CD4-positive, CD25-positive, alpha-beta regulatory T cell (primary cell): ENCODE measurements at regions not wholly inside any gene's neighbourhood (a gene's known extent, or its start where the extent isn't known, plus 50 kb on each side); places are given as distances from the start of the nearest gene placed in this dataset.
A peak's percentile ranks its signal among the peaks of the same experiment; 100 is the strongest.

Experiments used
- ATAC-seq, 2 donors: fragments of 150-1000 bp; cut with Tn5 transposase; one replicate each; pipeline ENCODE4 v1.10.0; 2021; ENCODE audit warnings: low read depth in 2 of 2, moderate number of reproducible peaks in 2 of 2, moderate library complexity in 1 of 2
- DNase-seq, 3 donors: peaks; one replicate each; pipeline versions ENCODE4 v3.0.0 to v3.0.0-alpha.2; 2012 to 2022; ENCODE audit warnings: mixed read lengths in 1 of 3
- H3K27ac ChIP-seq: one replicate; pipeline ENCODE4 v1.7.0; 2013; ENCODE audit warnings: mild to moderate bottlenecking, low read length; ENCODE audit not compliant: insufficient read depth, poor library complexity, severe bottlenecking
- H3K27me3 ChIP-seq: one replicate; pipeline ENCODE4 v1.7.0; 2013; ENCODE audit warnings: low read length; ENCODE audit not compliant: control insufficient read depth, insufficient read depth
- H3K36me3 ChIP-seq: one replicate; pipeline ENCODE4 v1.7.0; 2013; ENCODE audit warnings: mild to moderate bottlenecking, low read length, moderate library complexity; ENCODE audit not compliant: control insufficient read depth, insufficient read depth
- H3K4me1 ChIP-seq: 2 replicates; pipeline ENCODE4 v1.7.0; 2013; ENCODE audit warnings: mild to moderate bottlenecking, low read length; ENCODE audit not compliant: insufficient read depth, control insufficient read depth, poor library complexity, severe bottlenecking
- H3K4me3 ChIP-seq: one replicate; pipeline ENCODE4 v1.7.0; 2013; ENCODE audit warnings: low read depth, mild to moderate bottlenecking, low read length, moderate library complexity
- H3K9me3 ChIP-seq, 2 experiments: 1 replicate in 1 of 2; 2 replicates in 1 of 2; pipeline ENCODE4 v1.7.0; 2013; ENCODE audit warnings: low read length in 2 of 2, mild to moderate bottlenecking in 1 of 2, moderate library complexity in 1 of 2; ENCODE audit not compliant: control insufficient read depth in 2 of 2
- H3K27ac Mint-ChIP-seq, 3 donors: one replicate each; pipeline ENCODE4 v1.8.0; 2020 to 2022; ENCODE audit warnings: mild to moderate bottlenecking in 3 of 3, mixed read lengths in 3 of 3, moderate library complexity in 2 of 3
- H3K27me3 Mint-ChIP-seq: one replicate; pipeline ENCODE4 v1.8.0; 2022; ENCODE audit warnings: mild to moderate bottlenecking, mixed read lengths
- H3K36me3 Mint-ChIP-seq: one replicate; pipeline ENCODE4 v1.8.0; 2020; ENCODE audit warnings: mixed read lengths
- H3K4me1 Mint-ChIP-seq, 4 donors: one replicate each; pipeline ENCODE4 v1.8.0; 2020 to 2022; ENCODE audit warnings: mixed read lengths in 4 of 4, mild to moderate bottlenecking in 1 of 4
- H3K4me3 Mint-ChIP-seq, 4 donors: one replicate each; pipeline ENCODE4 v1.8.0; 2020 to 2022; ENCODE audit warnings: mild to moderate bottlenecking in 4 of 4, mixed read lengths in 4 of 4, moderate library complexity in 3 of 4
- H3K9me3 Mint-ChIP-seq, 7 donors: one replicate each; pipeline ENCODE4 v1.8.0; 2020 to 2022; ENCODE audit warnings: mixed read lengths in 7 of 7, mild to moderate bottlenecking in 3 of 7, moderate library complexity in 2 of 7

DNA sequence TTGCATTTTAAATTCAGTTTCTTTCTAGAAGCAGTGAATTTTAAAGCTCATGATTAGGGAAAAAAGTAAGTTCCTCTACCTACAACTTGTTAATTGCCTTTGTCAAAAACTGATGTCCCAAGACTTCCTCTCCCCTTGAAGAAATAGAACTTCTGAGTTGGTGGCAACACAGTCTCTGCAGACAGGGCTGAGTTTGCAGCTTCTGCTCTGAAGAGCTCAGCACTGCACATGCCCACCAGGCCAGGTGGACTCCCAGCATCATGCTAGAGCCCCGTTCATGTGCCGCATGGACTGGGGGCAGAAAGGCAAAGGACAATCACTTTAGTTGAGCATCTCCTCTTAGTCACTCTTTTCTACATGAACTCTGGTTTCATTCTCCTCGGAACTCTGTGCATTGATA is 620.1 kb downstream of the VRK1 start:
- H3K4me1 Mint-ChIP-seq: peaks cover 0 to 2% (median 0%) of the 10 kb centered on the region in 4 donors
- DNase-seq (no peak), ATAC-seq (no peak)
- H3K36me3 ChIP-seq: no peaks in the 10 kb centered on the region
- peaks cover 9% of the 10 kb centered on the region for H3K27me3 Mint-ChIP-seq
- peaks cover 13% of the 10 kb centered on the region for H3K27me3 ChIP-seq
- H3K4me1 ChIP-seq: peaks cover 8% of the 10 kb centered on the region
- H3K4me3 ChIP-seq: no peak overlapping the region
- no peak overlapping the region for H3K27ac ChIP-seq
- H3K27ac Mint-ChIP-seq: no peak overlapping the region
- no peaks in the 10 kb centered on the region for H3K9me3 Mint-ChIP-seq
- no peak overlapping the region for H3K4me3 Mint-ChIP-seq
- H3K9me3 ChIP-seq: no peaks in the 10 kb centered on the region
- no peaks in the 10 kb centered on the region for H3K36me3 Mint-ChIP-seq

DNA sequence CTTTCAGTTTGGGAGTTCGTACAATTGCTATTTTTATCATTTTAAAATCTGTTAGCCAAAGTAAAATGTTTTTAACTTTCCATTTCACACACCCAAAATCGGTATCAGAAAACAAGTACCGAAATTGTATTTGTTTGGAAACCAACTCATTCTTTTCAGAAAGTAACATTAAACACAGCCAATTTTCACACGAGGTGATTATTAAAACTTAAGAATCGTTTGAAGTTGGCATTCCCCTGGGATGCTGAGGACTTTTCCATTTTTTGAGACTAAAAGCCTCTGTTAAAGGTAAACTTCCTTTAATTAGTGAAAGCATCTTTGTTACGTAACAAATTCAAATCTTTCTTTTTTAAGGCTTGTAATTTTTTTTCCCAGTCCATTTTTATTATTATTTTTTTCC is 623.0 kb downstream of the VRK1 start:
- Mint-ChIP-seq H3K4me1 (peaks cover 0 to 2% (median 0%) of the 10 kb centered on the region in 4 donors), H3K9me3 (peaks cover 0 to 1% (median 0%) of the 10 kb centered on the region in 7 donors), H3K4me3 (no peak overlapping the region), H3K27ac (no peak overlapping the region), H3K27me3 (peaks cover 9% of the 10 kb centered on the region), H3K36me3 (no peaks in the 10 kb centered on the region)
- Histone ChIP-seq H3K27me3 (no peaks in the 10 kb centered on the region), H3K4me3 (no peak overlapping the region), H3K27ac (no peak overlapping the region), H3K36me3 (no peaks in the 10 kb centered on the region), H3K9me3 (no peaks in the 10 kb centered on the region), H3K4me1 (no peaks in the 10 kb centered on the region)
- no peak for ATAC-seq
- DNase-seq: no peak

DNA sequence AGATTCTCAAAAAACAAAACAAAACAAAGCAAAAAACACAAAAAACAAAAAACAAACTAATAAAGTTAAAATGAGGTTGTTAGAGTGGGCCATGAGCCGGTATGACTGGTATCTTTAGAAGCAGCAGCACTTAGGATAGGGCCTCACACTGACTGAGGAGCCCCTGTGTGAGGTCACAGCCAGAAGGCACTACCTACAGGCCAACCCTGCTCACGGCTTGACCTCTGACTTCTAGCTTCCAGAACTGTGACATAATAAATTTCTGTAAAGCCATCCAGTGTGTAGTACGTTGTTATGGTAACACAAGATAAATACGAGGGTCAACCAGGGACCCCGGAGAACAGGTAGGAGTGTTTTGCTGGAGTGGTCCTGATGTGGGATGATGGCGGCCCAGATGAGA is 629.6 kb downstream of the VRK1 start:
- Mint-ChIP-seq H3K36me3 (no peaks in the 10 kb centered on the region), H3K27me3 (no peaks in the 10 kb centered on the region), H3K4me1 (no peaks in the 10 kb centered on the region), H3K9me3 (peaks cover 0 to 7% (median 0%) of the 10 kb centered on the region in 7 donors), H3K4me3 (no peak overlapping the region), H3K27ac (peak overlapping the region in 1 of 3 donors; percentile 79)
- no peaks in the 10 kb centered on the region for H3K9me3 ChIP-seq
- no peaks in the 10 kb centered on the region for H3K4me1 ChIP-seq
- H3K4me3 ChIP-seq: no peak overlapping the region
- H3K27ac ChIP-seq: no peak overlapping the region
- no peaks in the 10 kb centered on the region for H3K27me3 ChIP-seq
- DNase-seq (no peak), ATAC-seq (no peak)
- H3K36me3 ChIP-seq: no peaks in the 10 kb centered on the region

DNA sequence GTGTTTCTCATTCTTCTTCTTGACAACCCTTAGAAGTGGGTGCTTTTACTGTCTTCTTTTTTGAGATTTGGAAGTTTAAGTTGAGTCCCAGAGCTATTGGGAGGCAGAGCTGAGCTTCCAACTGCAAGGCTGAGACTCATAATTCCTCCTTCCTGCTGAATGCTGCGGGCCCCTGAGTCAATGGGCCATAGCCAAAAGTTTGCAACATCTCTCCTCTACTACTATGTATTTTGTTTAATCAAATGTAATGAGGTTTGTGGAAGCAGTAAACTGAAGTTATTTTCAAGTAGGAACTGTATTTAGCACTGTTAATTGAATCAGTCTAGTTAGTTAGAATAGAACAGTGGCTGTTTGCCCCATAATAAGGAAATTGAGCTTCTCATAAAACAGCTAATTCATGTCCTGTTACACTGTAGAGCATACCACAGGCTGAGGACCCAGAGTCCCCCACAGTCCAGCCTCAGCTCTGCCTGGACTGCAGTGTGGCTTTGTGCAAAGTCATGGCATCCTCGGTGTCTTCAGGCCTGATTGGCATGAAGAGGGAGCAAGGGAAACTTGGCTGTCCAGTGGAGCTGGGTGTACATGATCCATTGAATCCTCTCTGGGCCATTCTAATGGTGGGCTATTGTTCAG is 631.7 kb downstream of the VRK1 start:
- Mint-ChIP-seq H3K36me3 (no peaks in the 10 kb centered on the region), H3K27me3 (peaks cover 6% of the 10 kb centered on the region), H3K27ac (peak overlapping the region in 1 of 3 donors; percentile 20), H3K4me3 (no peak overlapping the region), H3K4me1 (no peaks in the 10 kb centered on the region), H3K9me3 (peaks cover 0 to 9% (median 0%) of the 10 kb centered on the region in 7 donors)
- Histone ChIP-seq H3K9me3 (no peaks in the 10 kb centered on the region), H3K4me3 (no peak overlapping the region), H3K36me3 (no peaks in the 10 kb centered on the region), H3K27ac (no peak overlapping the region), H3K4me1 (no peaks in the 10 kb centered on the region), H3K27me3 (no peaks in the 10 kb centered on the region)
- DNase-seq (no peak), ATAC-seq (no peak)

DNA sequence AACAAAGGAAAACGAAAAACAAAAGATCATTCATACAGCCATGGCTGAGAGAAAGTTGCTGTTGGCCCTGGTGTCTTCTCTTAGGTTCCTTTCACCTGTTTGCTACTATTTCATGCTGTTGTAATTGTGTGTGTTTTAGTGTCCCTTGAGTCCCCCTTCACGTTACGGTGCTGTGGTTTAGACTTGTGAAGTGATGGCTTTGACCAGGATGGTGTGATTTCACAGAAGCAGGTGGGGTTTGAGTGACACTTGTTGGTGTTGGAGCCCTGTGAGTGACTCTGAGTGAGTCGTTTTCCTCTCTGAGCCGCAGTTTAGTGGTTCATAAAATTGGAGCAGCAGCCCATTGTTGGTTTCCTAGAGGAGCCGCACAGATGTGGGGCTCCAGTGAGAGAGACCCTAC is 635.4 kb downstream of the VRK1 start:
- ATAC-seq: no peak
- no peak for DNase-seq
- H3K9me3 Mint-ChIP-seq: peaks cover 0 to 2% (median 0%) of the 10 kb centered on the region in 7 donors

DNA sequence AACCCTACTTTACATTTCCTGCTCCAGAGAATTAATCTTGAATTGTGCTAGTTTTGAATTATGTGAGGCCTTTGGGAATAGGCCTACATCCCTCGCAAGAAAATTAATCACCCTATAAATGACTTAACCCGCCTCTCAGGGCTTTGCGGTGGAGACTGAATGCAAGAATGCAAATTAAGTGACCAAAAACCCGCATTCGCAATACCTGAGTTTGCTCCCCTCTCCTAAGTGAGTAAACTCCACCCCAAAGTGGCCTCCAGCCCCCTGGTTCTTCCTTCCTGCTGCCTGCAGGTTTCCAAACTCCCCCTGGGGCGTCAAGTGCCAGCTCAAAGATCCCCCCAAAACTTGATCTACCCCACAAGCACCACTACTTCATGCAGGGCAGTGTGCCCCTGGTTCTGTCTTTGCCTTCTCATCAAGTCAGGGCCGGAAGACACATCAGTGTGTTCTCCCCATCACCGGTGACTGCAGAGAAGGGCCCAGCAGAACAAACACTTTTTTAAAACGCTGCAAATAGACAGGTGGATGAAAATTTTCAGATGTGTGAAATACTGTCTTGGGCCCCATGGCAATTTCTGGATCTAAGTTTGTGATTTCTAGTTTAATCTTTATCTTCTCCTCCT is 644.7 kb downstream of the VRK1 start:
- Mint-ChIP-seq H3K9me3 (peaks cover 0 to 5% (median 0%) of the 10 kb centered on the region in 7 donors), H3K36me3 (no peaks in the 10 kb centered on the region), H3K27me3 (no peaks in the 10 kb centered on the region), H3K4me1 (peaks cover 0 to 10% (median 5%) of the 10 kb centered on the region in 4 donors), H3K4me3 (no peak overlapping the region), H3K27ac (peak overlapping the region in 2 of 3 donors; percentile 27 to 65)
- Histone ChIP-seq H3K27me3 (no peaks in the 10 kb centered on the region), H3K36me3 (no peaks in the 10 kb centered on the region), H3K4me3 (no peak overlapping the region), H3K27ac (no peak overlapping the region), H3K9me3 (no peaks in the 10 kb centered on the region), H3K4me1 (no peaks in the 10 kb centered on the region)
- ATAC-seq (no peak), DNase-seq (no peak)

More for the DNA sequence above, 635.4 kb downstream of the VRK1 start:
- H3K9me3 ChIP-seq: no peaks in the 10 kb centered on the region
- H3K4me1 Mint-ChIP-seq: no peaks in the 10 kb centered on the region
- no peak overlapping the region for H3K27ac ChIP-seq
- no peaks in the 10 kb centered on the region for H3K36me3 Mint-ChIP-seq
- H3K27me3 Mint-ChIP-seq: peaks cover 6% of the 10 kb centered on the region
- no peaks in the 10 kb centered on the region for H3K36me3 ChIP-seq
- H3K4me1 ChIP-seq: no peaks in the 10 kb centered on the region
- H3K27me3 ChIP-seq: no peaks in the 10 kb centered on the region
- no peak overlapping the region for H3K27ac Mint-ChIP-seq
- no peak overlapping the region for H3K4me3 ChIP-seq
- H3K4me3 Mint-ChIP-seq: no peak overlapping the region

DNA sequence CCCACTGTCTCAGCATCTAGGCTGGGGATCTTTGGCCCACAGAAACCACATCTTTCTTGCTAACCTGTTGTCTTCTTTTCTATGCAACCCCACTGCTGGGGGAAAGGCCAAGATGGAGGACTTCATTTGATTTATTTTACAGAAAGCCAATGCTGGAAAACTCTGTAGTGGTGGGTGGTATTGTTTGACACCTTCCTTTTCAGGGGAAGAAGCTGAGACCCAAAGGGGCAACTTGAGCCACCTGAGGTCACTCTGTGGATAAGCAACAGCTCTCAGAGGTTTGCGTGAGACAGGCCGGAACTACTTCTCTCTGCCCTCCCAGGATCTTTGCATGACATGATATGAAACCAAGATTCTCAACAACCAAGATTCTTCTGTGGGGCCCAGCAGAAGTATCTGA is 645.2 kb downstream of the VRK1 start:
- Histone ChIP-seq H3K27me3 (no peaks in the 10 kb centered on the region), H3K36me3 (no peaks in the 10 kb centered on the region), H3K4me3 (no peak overlapping the region), H3K9me3 (no peaks in the 10 kb centered on the region), H3K27ac (no peak overlapping the region), H3K4me1 (no peaks in the 10 kb centered on the region)
- H3K27ac Mint-ChIP-seq: peak overlapping the region in 2 of 3 donors; percentile 27 to 65
- no peaks in the 10 kb centered on the region for H3K27me3 Mint-ChIP-seq
- no peaks in the 10 kb centered on the region for H3K36me3 Mint-ChIP-seq
- peaks cover 0 to 10% (median 5%) of the 10 kb centered on the region in 4 donors for H3K4me1 Mint-ChIP-seq
- ATAC-seq (no peak), DNase-seq (peak in 1 of 3 donors; percentile 25)
- H3K9me3 Mint-ChIP-seq: peaks cover 0 to 5% (median 0%) of the 10 kb centered on the region in 7 donors
- H3K4me3 Mint-ChIP-seq: no peak overlapping the region

DNA sequence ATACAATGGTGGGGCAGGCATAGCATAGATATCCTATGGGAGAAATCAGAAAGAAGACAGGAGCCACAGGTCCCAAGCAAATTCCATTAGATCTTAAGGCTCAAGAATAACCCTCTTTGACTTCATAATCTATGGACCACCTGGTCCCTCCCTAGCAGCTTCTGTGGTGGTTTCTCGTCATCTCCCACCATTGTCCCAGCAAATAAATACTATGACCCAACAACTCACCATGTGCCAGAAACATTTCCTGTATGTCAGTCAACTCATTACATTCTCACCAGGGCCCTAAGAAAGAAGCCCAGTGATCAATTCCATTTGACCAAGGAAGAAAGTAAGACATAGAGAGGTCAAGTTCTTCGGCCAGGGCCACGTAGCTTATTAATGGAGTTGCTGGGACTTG is 646.2 kb downstream of the VRK1 start:
- H3K9me3 Mint-ChIP-seq: no peaks in the 10 kb centered on the region
- no peaks in the 10 kb centered on the region for H3K4me1 ChIP-seq
- no peaks in the 10 kb centered on the region for H3K27me3 ChIP-seq
- no peaks in the 10 kb centered on the region for H3K36me3 Mint-ChIP-seq
- no peak overlapping the region for H3K4me3 ChIP-seq
- H3K36me3 ChIP-seq: no peaks in the 10 kb centered on the region
- H3K4me1 Mint-ChIP-seq: peaks cover 0 to 10% (median 5%) of the 10 kb centered on the region in 4 donors
- no peaks in the 10 kb centered on the region for H3K27me3 Mint-ChIP-seq
- no peak overlapping the region for H3K27ac Mint-ChIP-seq
- no peak overlapping the region for H3K4me3 Mint-ChIP-seq
- no peak for ATAC-seq
- H3K9me3 ChIP-seq: no peaks in the 10 kb centered on the region
- DNase-seq: no peak
- H3K27ac ChIP-seq: no peak overlapping the region
